PC-9 (cell line): ENCODE measurements at regions not wholly inside any gene's neighbourhood (a gene's known extent, or its start where the extent isn't known, plus 50 kb on each side); places are given as distances from the start of the nearest gene placed in this dataset.
"Not testable (repeated sequence)": the region's sequence is repeated elsewhere in the genome, so short reads cannot be mapped to it uniquely, and the experiment has no call there.

ENCODE experiments used
- BruUV-seq: library from RNA; stranded (reverse); fragments of 400-500 nt; replicated peaks from 2 replicates; lab custom pipeline; 2021; lab: Mats Ljungman, UMichigan
- CTCF ChIA-PET: fragments of 300-600 bp; sonication (Branson Sonifier 250); formaldehyde crosslinking; loops from one replicate; lab custom pipeline; 2022; ENCODE audit warnings: antibody characterized with exemption; lab: Charles Lee
- POLR2A ChIA-PET: fragments of 300-600 bp; sonication (Branson Sonifier 250); formaldehyde crosslinking; loops from one replicate; lab custom pipeline; 2022; ENCODE audit warnings: antibody characterized with exemption; ENCODE audit not compliant: unreplicated experiment; lab: Charles Lee
- DNase-seq, 2 experiments: peaks; one replicate each; pipeline versions ENCODE4 v3.0.0 to v3.0.0-alpha.2; 2015 to 2022; ENCODE audit warnings: mixed read lengths in 1 of 2
- H2AFZ ChIP-seq: fragments of 200-600 bp; sonication (generic); 2 replicates; pipeline ENCODE4 v1.8.1; 2017; ENCODE audit warnings: antibody characterized with exemption
- H3F3A ChIP-seq: fragments of 200-600 bp; sonication (generic); 2 replicates; pipeline ENCODE4 v1.8.1; 2017; ENCODE audit warnings: antibody characterized with exemption, mild to moderate bottlenecking, low read depth; ENCODE audit not compliant: insufficient read depth
- H3K27ac ChIP-seq: fragments of 200-600 bp; sonication (generic); 2 replicates; pipeline ENCODE4 v1.6.1; 2016; ENCODE audit warnings: mixed run types
- H3K27me3 ChIP-seq: fragments of 200-600 bp; sonication (generic); 2 replicates; pipeline ENCODE4 v1.6.1; 2016; ENCODE audit warnings: low read depth, mixed run types; ENCODE audit not compliant: insufficient read depth
- H3K36me3 ChIP-seq: fragments of 200-600 bp; sonication (generic); 2 replicates; pipeline ENCODE4 v1.6.1; 2016; ENCODE audit warnings: low read depth, mixed run types
- H3K4me1 ChIP-seq: fragments of 200-600 bp; sonication (generic); replicated peaks from 2 replicates; pipeline ENCODE4 v1.6.1; 2016; ENCODE audit warnings: mixed run types; ENCODE audit not compliant: insufficient read depth
- H3K4me2 ChIP-seq: fragments of 200-600 bp; sonication (generic); 2 replicates; pipeline ENCODE4 v1.6.1; 2017; ENCODE audit warnings: mixed run types
- H3K4me3 ChIP-seq: fragments of 200-600 bp; sonication (generic); 2 replicates; pipeline ENCODE4 v1.6.1; 2016; ENCODE audit warnings: mixed run types
- H3K79me2 ChIP-seq: fragments of 200-600 bp; sonication (generic); 2 replicates; pipeline ENCODE4 v1.6.1; 2017; ENCODE audit warnings: low read depth, mixed run types
- H3K9me2 ChIP-seq: fragments of 200-600 bp; sonication (generic); 2 replicates; pipeline ENCODE4 v1.8.1; 2017; ENCODE audit warnings: mild to moderate bottlenecking; ENCODE audit not compliant: insufficient read depth
- H3K9me3 ChIP-seq: fragments of 200-600 bp; sonication (generic); 2 replicates; pipeline ENCODE4 v1.8.1; 2016; ENCODE audit warnings: low read depth; ENCODE audit not compliant: insufficient read depth
- H4K20me1 ChIP-seq: fragments of 200-600 bp; sonication (generic); 2 replicates; pipeline ENCODE4 v1.8.1; 2017; ENCODE audit not compliant: insufficient read depth
- intact Hi-C: fragments of 100-400 bp; cut with micrococcal nuclease; formaldehyde crosslinking; loops from one replicate; pipeline ENCODE4 v1.10.0; 2022; ENCODE audit not compliant: unreplicated experiment

DNA sequence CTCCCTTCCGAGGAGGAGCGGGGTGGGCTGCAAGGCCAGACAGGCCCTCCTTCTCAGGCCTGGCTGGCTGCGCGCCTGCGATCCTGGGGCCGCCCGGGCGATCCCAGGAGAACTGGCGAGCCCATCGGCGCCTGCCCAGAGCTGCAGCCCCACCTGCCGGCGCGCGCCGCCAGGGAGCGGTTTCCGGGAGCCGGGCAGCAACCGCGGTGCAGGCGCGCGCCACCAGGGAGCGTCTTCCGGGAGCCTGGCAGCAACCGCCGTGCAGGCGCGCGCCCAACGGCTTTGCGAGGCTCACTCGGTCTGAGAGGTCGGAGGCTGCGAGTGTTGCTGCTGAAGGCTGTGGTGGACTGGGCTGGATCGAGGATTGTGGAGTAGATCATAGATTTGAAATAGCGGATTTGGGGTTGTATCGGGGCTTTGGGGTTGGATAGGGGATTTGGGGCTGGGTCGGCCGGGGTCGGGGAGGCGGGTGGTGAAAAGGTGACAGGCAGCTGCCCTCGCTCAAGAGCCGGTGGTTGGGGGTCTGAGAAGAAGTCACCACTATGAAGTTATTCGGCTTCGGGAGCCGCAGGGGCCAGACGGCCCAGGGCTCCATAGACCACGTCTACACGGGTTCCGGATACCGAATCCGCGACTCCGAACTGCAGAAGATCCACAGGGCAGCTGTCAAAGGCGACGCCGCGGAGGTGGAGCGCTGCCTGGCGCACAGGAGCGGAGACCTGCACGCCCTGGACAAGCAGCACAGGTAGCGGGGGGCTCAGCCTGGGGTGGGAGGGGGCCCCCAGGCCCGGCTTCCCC, 668.9 kb downstream of the SPATA31A6 start:
- H3K27ac ChIP-seq, BruUV-seq, POLR2A ChIA-PET, H3K79me2 ChIP-seq, H2AFZ ChIP-seq, H3K4me3 ChIP-seq, DNase-seq, H3K4me1 ChIP-seq, H3K4me2 ChIP-seq, H3K36me3 ChIP-seq, H4K20me1 ChIP-seq, intact Hi-C loops, CTCF ChIA-PET, H3K27me3 ChIP-seq, H3F3A ChIP-seq, H3K9me3 ChIP-seq, H3K9me2 ChIP-seq: not testable (repeated sequence)

- POLR2A ChIA-PET, CTCF ChIA-PET, H3K4me3 ChIP-seq, BruUV-seq, H3F3A ChIP-seq, H3K9me2 ChIP-seq, intact Hi-C loops, H3K9me3 ChIP-seq, H2AFZ ChIP-seq, DNase-seq, H4K20me1 ChIP-seq, H3K4me1 ChIP-seq, H3K27ac ChIP-seq, H3K79me2 ChIP-seq, H3K4me2 ChIP-seq, H3K36me3 ChIP-seq, H3K27me3 ChIP-seq: not testable (repeated sequence)
Measured at GRCh38 chr9:42860133-42860532, 676.7 kb downstream of the SPATA31A6 start.

DNA sequence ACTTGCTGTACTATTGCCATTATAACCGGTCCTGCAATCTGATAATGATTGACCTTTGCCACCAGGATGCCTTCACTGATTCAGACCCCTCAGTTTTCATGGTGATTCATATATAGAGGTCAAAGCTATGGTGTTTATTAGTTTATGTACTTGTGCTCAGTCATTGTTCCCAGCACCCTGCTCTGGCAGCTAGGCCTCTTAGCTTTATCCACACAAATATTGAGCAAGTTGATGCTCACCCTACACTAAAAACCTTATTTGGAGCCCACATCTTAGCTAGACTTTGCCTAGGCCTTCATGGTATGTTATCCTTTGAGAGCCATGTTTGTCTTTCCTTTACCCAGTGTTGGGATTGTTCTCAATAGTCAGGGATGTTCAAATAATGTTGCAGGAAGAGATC, 679.0 kb downstream of the SPATA31A6 start:
- H3K9me3 ChIP-seq, H3K4me1 ChIP-seq, DNase-seq, H3K27ac ChIP-seq, POLR2A ChIA-PET, H3F3A ChIP-seq, CTCF ChIA-PET, H3K4me2 ChIP-seq, H3K36me3 ChIP-seq, H3K27me3 ChIP-seq, H3K4me3 ChIP-seq, H3K79me2 ChIP-seq, H3K9me2 ChIP-seq, intact Hi-C loops, H2AFZ ChIP-seq, H4K20me1 ChIP-seq, BruUV-seq: not testable (repeated sequence)
